ENCODE measurements at regions not wholly inside any gene's neighbourhood (a gene's known extent, or its start where the extent isn't known, plus 50 kb on each side); places are given as distances from the start of the nearest gene placed in this dataset.

DNA sequence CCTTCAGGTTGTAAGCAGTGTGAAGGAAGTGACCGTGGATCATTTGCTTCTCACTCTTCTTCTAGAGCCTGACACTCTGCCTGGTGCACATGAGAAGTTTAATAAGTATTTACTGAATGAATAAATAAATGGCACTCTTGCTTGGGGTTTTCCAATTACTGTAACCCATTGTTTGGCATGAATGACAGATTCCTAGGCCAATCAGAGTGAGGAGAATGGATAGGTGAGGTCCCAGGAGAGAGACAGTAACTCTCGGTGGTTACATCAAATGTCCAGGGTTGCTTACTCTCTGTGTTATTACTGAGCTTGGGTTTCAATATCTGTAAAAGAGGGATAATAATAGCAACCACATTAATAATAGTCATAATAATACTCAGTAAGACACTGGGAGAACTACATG, 204.2 kb upstream of the ISX start:
- Mint-ChIP-seq H3K27ac (no peak overlapping the region), H3K4me3 (no peak overlapping the region), H3K9me3 (no peaks in the 10 kb centered on the region), H3K36me3 (no peaks in the 10 kb centered on the region), H3K4me1 (no peaks in the 10 kb centered on the region), H3K27me3 (ENCODE audit: insufficient read depth, low read depth) (peaks cover 6% of the 10 kb centered on the region)
- Histone ChIP-seq H3K27me3 (no peaks in the 10 kb centered on the region), H3K4me2 (no peak overlapping the region), H2AFZ (replicated peaks) (no peak overlapping the region), H4K20me1 (ENCODE audit: low read depth) (no peaks in the 10 kb centered on the region), H3K27ac (no peak overlapping the region), H3K79me2 (ENCODE audit: low read depth) (no peaks in the 10 kb centered on the region), H3K36me3 (no peaks in the 10 kb centered on the region), H3K4me1 (no peaks in the 10 kb centered on the region), H3F3A (ENCODE audit: low read depth) (no peaks in the 10 kb centered on the region), H3K4me3 (no peak overlapping the region), H3K9me3 (ENCODE audit: low read depth) (no peaks in the 10 kb centered on the region), H3K9ac (no peak overlapping the region)
- no peak for DNase-seq (ENCODE audit: low spot score)
- TF ChIP-seq, protein P1, sequence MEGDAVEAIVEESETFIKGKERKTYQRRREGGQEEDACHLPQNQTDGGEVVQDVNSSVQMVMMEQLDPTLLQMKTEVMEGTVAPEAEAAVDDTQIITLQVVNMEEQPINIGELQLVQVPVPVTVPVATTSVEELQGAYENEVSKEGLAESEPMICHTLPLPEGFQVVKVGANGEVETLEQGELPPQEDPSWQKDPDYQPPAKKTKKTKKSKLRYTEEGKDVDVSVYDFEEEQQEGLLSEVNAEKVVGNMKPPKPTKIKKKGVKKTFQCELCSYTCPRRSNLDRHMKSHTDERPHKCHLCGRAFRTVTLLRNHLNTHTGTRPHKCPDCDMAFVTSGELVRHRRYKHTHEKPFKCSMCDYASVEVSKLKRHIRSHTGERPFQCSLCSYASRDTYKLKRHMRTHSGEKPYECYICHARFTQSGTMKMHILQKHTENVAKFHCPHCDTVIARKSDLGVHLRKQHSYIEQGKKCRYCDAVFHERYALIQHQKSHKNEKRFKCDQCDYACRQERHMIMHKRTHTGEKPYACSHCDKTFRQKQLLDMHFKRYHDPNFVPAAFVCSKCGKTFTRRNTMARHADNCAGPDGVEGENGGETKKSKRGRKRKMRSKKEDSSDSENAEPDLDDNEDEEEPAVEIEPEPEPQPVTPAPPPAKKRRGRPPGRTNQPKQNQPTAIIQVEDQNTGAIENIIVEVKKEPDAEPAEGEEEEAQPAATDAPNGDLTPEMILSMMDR (IDR thresholded peaks at IDR 0.05): no peak

DNA sequence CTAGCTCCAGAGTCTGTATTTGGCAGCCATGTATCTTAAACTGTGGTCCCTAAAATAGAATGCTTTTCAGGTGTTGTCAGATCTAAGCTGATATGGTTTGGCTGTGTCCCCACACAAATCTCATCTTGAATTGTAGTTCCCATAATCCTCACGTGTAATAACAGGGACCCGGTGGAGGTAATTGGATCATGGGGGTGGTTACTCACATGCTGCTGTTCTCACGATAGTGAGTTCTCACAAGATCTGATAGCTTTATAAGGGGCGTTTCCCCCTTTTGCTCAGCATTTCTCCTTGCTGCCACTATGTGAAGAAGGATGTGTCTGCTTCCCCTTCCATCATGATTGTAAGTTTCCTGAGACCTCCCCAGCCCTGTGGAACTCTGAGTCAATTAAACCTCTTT, 199.9 kb upstream of the ISX start:
- H3K4me1 ChIP-seq: no peaks in the 10 kb centered on the region
- H3K9me3 ChIP-seq (ENCODE audit: low read depth): no peaks in the 10 kb centered on the region
- no peaks in the 10 kb centered on the region for H3K79me2 ChIP-seq (ENCODE audit: low read depth)
- no peak overlapping the region for H2AFZ ChIP-seq (replicated peaks)
- H3K27me3 ChIP-seq: no peaks in the 10 kb centered on the region
- Mint-ChIP-seq H3K36me3 (no peaks in the 10 kb centered on the region), H3K27ac (no peak overlapping the region), H3K27me3 (ENCODE audit: insufficient read depth, low read depth) (peaks cover 8% of the 10 kb centered on the region), H3K4me3 (no peak overlapping the region), H3K4me1 (no peaks in the 10 kb centered on the region), H3K9me3 (no peaks in the 10 kb centered on the region)
- no peak overlapping the region for H3K9ac ChIP-seq
- TF ChIP-seq, protein P1 (IDR thresholded peaks at IDR 0.05): no peak
- TF ChIP-seq EZH2 (IDR thresholded peaks at IDR 0.05) (no peak), EZH2phosphoT487 (IDR thresholded peaks at IDR 0.05) (no peak)
- H3K27ac ChIP-seq: no peak overlapping the region
- no peak for DNase-seq (ENCODE audit: low spot score)
- no peak overlapping the region for H3K4me2 ChIP-seq
- H4K20me1 ChIP-seq (ENCODE audit: low read depth): no peaks in the 10 kb centered on the region
- H3F3A ChIP-seq (ENCODE audit: low read depth): no peaks in the 10 kb centered on the region
- no peak overlapping the region for H3K4me3 ChIP-seq
- H3K36me3 ChIP-seq: no peaks in the 10 kb centered on the region

DNA sequence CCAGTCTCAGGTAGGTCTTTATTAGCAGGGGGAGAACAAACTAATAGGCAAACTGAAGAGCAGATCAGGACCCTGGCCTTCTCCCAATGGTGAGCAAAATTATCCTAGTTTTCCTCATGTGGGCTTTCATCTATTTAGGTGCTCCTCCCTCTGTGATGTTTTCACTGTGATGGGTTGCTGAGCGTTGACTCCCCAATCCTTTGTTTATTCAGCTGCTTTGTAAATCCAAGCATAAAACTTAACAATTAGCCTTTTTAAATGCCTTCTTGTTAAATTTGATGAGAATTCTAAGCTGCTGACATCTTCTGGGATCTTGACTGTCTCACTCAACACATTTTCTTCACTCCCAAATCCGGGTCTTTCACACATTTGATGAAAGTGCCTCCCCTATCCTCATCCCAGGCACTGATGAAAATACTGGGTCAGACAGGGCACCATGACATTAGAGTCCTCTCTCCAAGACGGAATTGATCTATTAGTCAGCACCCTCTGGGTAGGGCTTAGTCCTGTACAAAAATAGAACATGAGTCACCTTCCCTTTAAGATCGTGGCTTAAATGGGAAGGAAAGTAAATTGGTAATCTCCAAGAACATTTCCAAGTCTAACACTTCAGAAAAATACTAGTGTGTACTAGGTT, 199.3 kb upstream of the ISX start:
- Histone ChIP-seq H2AFZ (replicated peaks) (no peak overlapping the region), H3F3A (ENCODE audit: low read depth) (no peaks in the 10 kb centered on the region), H3K9me3 (ENCODE audit: low read depth) (no peaks in the 10 kb centered on the region), H4K20me1 (ENCODE audit: low read depth) (no peaks in the 10 kb centered on the region), H3K9ac (no peak overlapping the region), H3K79me2 (ENCODE audit: low read depth) (no peaks in the 10 kb centered on the region), H3K27me3 (no peaks in the 10 kb centered on the region), H3K4me3 (no peak overlapping the region), H3K27ac (no peak overlapping the region), H3K36me3 (no peaks in the 10 kb centered on the region), H3K4me1 (no peaks in the 10 kb centered on the region), H3K4me2 (no peak overlapping the region)
- Mint-ChIP-seq H3K9me3 (no peaks in the 10 kb centered on the region), H3K36me3 (no peaks in the 10 kb centered on the region), H3K4me3 (no peak overlapping the region), H3K4me1 (no peaks in the 10 kb centered on the region), H3K27me3 (ENCODE audit: insufficient read depth, low read depth) (peaks cover 5% of the 10 kb centered on the region), H3K27ac (no peak overlapping the region)
- DNase-seq (ENCODE audit: low spot score): no peak
- TF ChIP-seq, protein P1 (IDR thresholded peaks at IDR 0.05): no peak
- TF ChIP-seq EZH2phosphoT487 (IDR thresholded peaks at IDR 0.05) (no peak), EZH2 (IDR thresholded peaks at IDR 0.05) (no peak)
